Heart left ventricle (tissue), 13 donors: ENCODE measurements at regions not wholly inside any gene's neighbourhood (a gene's known extent, or its start where the extent isn't known, plus 50 kb on each side); places are given as distances from the start of the nearest gene placed in this dataset.

ENCODE experiments used
- CTCF ChIP-seq, 12 donors: fragments of 200-600 bp; sonication (generic) in 4 of 12; IDR thresholded peaks; one replicate each; pipeline versions ENCODE4 v1.5.0 to v1.8.0; 2018 to 2022; ENCODE audit warnings: antibody characterized with exemption in 12 of 12, mild to moderate bottlenecking in 5 of 12
- POLR2A ChIP-seq, 2 donors: fragments of 450-650 bp; IDR thresholded peaks; one replicate each; pipeline ENCODE4 v1.6.1; 2017; ENCODE audit warnings: antibody characterized with exemption in 2 of 2, mild to moderate bottlenecking in 2 of 2, moderate library complexity in 2 of 2
- donor health status: ischemic (EF 13 %, LVEDD 7.1; RV severe dilation, severe dysfunction).
- donor health status: DM: no; HTN: yes; CAD: no.
- donor health status: DM: no; HTN: no; CAD: no.
- donor health status: ischemic (EF 25% LVEDD 6.9; RV normal size, moderate dysfunction).
- donor health status: ischemic (EF 25% LVEDD 5.7; RV mildly dilated, moderate dysfunction).
- donor health status: ischemic (EF 35%, LVEDD 5.7; RV mildly dilated, moderate dysfunction).
- donor health status: nonischemic (EF 11% LVEDD 7.7; RV severe dilation, severe dysfunction).
- donor health status: DM: yes; HTN: yes; CAD: no.
- donor health status: PGD.
- donor health status: ischemic (EF 29% LVEDD 5.4; RV normal size, mild dysfunction).
- donor health status: nonischemic (EF 23%, LVEDD 6.1; RV moderate dilation, normal function).

GRCh38 chr11:105548359-105548758, 61.5 kb upstream of the GRIA4 start:
- TF ChIP-seq CTCF (IDR thresholded peaks at IDR 0.05) (no peak), POLR2A (IDR thresholded peaks at IDR 0.05) (no peak)
